Osteocyte (in vitro differentiated cells): ENCODE measurements at regions not wholly inside any gene's neighbourhood (a gene's known extent, or its start where the extent isn't known, plus 50 kb on each side); places are given as distances from the start of the nearest gene placed in this dataset.

ENCODE experiments used
- DNase-seq: peaks from one replicate; pipeline ENCODE4 v3.0.0; 2021; ENCODE audit warnings: mixed read lengths; ENCODE audit not compliant: unreplicated experiment; ENCODE audit errors: extremely low spot score
- H3K27ac Mint-ChIP-seq: one replicate; pipeline ENCODE4 v1.8.0; 2021; ENCODE audit warnings: mild to moderate bottlenecking, mixed read lengths; ENCODE audit not compliant: unreplicated experiment
- H3K27me3 Mint-ChIP-seq: one replicate; pipeline ENCODE4 v1.8.0; 2021; ENCODE audit warnings: mixed read lengths; ENCODE audit not compliant: unreplicated experiment
- H3K36me3 Mint-ChIP-seq: one replicate; pipeline ENCODE4 v1.8.0; 2021; ENCODE audit warnings: mixed read lengths; ENCODE audit not compliant: unreplicated experiment
- H3K4me1 Mint-ChIP-seq: one replicate; pipeline ENCODE4 v1.8.0; 2021; ENCODE audit warnings: mixed read lengths; ENCODE audit not compliant: unreplicated experiment
- H3K4me3 Mint-ChIP-seq: one replicate; pipeline ENCODE4 v1.8.0; 2021; ENCODE audit warnings: mild to moderate bottlenecking, moderate library complexity, mixed read lengths; ENCODE audit not compliant: unreplicated experiment
- H3K9me3 Mint-ChIP-seq: one replicate; pipeline ENCODE4 v1.8.0; 2021; ENCODE audit warnings: mixed read lengths; ENCODE audit not compliant: unreplicated experiment
- TF ChIP-seq, protein P1 (sequence below): fragments of 200-600 bp; sonication (generic); IDR thresholded peaks from 2 replicates; pipeline ENCODE4 v1.5.0; 2021; ENCODE audit warnings: antibody characterized with exemption, mild to moderate bottlenecking, moderate library complexity

DNA sequence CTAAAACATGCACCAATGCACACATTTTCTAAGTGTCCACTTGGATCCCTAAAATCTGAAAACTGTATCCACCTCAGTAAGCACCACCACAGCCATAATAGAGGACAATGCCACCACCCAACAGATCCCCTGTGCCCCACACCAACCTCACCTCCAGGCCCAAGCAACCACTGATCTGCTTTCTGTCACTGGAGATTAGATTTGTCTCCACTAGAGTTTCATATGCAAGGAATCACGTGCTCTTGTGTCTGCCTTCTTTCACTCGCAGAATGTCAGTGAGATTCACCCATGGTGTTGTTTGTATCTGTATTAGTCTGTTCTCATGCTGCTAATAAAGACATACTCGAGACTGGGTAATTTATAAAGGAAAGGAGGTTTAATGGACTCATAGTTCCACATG lies 216.1 kb upstream of the WWC1 start:
- peaks cover 4% of the 10 kb centered on the region for H3K27me3 Mint-ChIP-seq

DNA sequence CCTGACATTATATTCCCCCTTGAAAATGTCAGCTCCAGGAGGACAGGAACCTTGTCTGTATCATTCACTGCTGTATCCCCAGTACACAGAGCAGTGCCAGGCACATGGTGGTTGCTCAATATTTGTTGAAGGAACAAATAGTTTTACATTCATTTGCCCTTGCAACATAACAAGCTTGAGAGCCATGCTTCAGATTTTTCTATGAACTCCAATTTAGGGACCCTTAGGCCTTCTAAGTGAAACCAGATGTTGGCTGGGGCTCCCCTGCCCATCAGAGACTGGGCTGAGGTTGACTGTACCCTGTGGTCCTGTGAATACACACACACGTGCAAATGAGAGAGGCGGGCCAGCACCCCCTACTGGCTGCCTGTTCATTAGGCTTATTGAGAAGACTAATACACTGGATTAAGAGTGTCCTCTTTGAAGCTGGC lies 214.9 kb upstream of the WWC1 start:
- Mint-ChIP-seq H3K27ac (no peak overlapping the region), H3K4me3 (no peak overlapping the region), H3K9me3 (no peaks in the 10 kb centered on the region), H3K27me3 (peaks cover 6% of the 10 kb centered on the region), H3K36me3 (no peaks in the 10 kb centered on the region), H3K4me1 (peaks cover 20% of the 10 kb centered on the region)
- TF ChIP-seq, protein P1, sequence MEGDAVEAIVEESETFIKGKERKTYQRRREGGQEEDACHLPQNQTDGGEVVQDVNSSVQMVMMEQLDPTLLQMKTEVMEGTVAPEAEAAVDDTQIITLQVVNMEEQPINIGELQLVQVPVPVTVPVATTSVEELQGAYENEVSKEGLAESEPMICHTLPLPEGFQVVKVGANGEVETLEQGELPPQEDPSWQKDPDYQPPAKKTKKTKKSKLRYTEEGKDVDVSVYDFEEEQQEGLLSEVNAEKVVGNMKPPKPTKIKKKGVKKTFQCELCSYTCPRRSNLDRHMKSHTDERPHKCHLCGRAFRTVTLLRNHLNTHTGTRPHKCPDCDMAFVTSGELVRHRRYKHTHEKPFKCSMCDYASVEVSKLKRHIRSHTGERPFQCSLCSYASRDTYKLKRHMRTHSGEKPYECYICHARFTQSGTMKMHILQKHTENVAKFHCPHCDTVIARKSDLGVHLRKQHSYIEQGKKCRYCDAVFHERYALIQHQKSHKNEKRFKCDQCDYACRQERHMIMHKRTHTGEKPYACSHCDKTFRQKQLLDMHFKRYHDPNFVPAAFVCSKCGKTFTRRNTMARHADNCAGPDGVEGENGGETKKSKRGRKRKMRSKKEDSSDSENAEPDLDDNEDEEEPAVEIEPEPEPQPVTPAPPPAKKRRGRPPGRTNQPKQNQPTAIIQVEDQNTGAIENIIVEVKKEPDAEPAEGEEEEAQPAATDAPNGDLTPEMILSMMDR = peak; percentile 70
- peak; percentile 88 for DNase-seq

More for the DNA sequence above, 216.1 kb upstream of the WWC1 start:
- Mint-ChIP-seq H3K4me1 (peaks cover 20% of the 10 kb centered on the region), H3K36me3 (no peaks in the 10 kb centered on the region), H3K4me3 (no peak overlapping the region), H3K9me3 (no peaks in the 10 kb centered on the region), H3K27ac (no peak overlapping the region)
- no peak for DNase-seq
- TF ChIP-seq, protein P1 = no peak

DNA sequence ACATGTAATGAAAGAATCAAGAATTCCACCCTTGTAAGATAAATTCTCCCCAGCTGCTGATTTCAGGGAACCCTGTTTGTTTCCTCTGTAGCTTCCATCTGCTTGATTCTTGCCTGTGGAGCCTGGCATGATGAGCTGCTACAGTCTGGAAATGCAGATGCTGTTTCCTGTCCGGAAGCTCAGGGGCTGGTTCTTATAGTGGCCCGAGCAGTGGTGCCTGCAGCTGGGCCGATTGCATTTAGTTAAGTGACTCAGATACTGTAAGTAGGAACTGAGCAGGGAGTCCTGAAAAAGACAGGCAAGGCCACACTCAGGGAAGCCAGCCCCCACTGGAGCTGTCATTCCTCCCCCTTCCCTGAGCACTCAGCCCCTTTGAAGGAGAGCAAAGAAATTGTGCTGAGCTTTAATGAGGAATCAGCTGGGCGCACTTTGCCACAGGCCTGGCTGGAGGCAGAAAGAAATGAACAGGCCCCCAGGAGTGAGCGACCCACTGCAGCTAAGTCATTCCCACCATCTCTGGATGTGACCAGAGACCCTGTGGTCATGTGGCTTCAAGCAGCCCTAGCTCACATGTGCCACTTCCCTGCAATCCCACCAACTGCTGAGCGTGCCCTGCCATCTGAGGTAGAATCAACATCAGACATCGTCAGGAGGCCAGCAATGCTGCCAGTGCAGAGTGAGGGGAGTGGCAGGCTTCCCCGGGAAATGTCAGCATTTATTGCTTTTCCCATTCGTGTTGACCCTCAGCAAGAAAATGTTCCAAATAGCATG lies 206.0 kb upstream of the WWC1 start:
- H3K9me3 Mint-ChIP-seq = peaks cover 5% of the 10 kb centered on the region
- H3K4me3 Mint-ChIP-seq = no peak overlapping the region
- peaks cover 4% of the 10 kb centered on the region for H3K27me3 Mint-ChIP-seq
- peaks cover 19% of the 10 kb centered on the region for H3K4me1 Mint-ChIP-seq
- no peaks in the 10 kb centered on the region for H3K36me3 Mint-ChIP-seq
- DNase-seq = no peak
- H3K27ac Mint-ChIP-seq = peak overlapping the region; percentile 63
- TF ChIP-seq, protein P1 = no peak

DNA sequence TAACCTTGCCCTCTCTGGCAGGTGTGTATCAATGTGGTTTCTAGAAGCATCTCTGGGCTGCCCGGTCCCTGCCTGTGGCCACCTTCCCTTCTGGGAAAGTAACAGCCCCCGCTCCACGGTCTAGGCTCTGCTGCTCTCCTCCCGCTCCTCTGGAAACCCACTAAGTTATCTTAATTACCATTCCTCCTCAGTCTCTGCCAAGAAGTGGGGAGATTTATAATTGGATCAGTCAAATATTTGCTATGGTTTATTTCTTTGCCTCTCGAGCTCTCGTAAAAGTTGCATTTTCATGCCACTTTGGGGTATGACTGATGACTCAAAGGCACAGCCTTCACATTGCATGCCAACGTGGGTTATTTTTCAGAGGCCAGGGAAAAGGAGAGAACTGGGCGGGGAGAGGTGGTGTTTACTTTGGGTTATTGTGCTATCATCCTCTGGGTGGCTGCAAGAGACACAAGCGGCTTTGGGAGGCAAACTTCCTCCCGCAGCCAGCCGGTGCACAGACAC lies 205.3 kb upstream of the WWC1 start:
- peak overlapping the region; percentile 63 for H3K27ac Mint-ChIP-seq
- H3K9me3 Mint-ChIP-seq = peaks cover 5% of the 10 kb centered on the region
- no peak overlapping the region for H3K4me3 Mint-ChIP-seq

DNA sequence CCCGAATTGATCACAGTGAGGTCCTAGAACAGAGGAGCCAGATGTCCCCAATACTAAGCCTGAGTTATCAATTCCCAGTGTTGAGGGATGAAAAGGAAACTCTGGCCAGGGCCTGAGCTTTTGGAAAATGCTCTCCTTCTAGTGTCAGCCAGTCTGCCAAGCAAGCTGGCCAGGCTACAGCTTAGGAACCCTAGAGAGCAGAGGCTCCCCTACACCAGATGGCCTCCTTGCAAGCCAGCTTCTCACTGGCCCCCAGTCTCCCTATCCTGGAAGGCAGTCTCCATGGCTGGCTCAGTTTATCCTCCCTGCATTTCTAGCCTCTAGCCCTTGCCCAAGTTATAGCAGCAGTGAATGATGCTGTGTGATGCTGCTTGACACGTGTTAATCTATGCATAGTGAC lies 204.7 kb upstream of the WWC1 start:
- no peak for DNase-seq
- Mint-ChIP-seq H3K27ac (no peak overlapping the region), H3K4me1 (peaks cover 19% of the 10 kb centered on the region), H3K9me3 (peaks cover 5% of the 10 kb centered on the region), H3K36me3 (no peaks in the 10 kb centered on the region), H3K27me3 (no peaks in the 10 kb centered on the region), H3K4me3 (no peak overlapping the region)
- TF ChIP-seq, protein P1 = no peak

More for the DNA sequence above, 205.3 kb upstream of the WWC1 start:
- Mint-ChIP-seq H3K4me1 (peaks cover 19% of the 10 kb centered on the region), H3K36me3 (no peaks in the 10 kb centered on the region), H3K27me3 (no peaks in the 10 kb centered on the region)
- TF ChIP-seq, protein P1 = peak; percentile 12
- no peak for DNase-seq
